ENCODE measurements at regions not wholly inside any gene's neighbourhood (a gene's known extent, or its start where the extent isn't known, plus 50 kb on each side); places are given as distances from the start of the nearest gene placed in this dataset.

- H3K27me3 Mint-ChIP-seq (ENCODE audit: low read depth): peaks cover 18% of the 10 kb centered on the region
- TF ChIP-seq, protein P1, sequence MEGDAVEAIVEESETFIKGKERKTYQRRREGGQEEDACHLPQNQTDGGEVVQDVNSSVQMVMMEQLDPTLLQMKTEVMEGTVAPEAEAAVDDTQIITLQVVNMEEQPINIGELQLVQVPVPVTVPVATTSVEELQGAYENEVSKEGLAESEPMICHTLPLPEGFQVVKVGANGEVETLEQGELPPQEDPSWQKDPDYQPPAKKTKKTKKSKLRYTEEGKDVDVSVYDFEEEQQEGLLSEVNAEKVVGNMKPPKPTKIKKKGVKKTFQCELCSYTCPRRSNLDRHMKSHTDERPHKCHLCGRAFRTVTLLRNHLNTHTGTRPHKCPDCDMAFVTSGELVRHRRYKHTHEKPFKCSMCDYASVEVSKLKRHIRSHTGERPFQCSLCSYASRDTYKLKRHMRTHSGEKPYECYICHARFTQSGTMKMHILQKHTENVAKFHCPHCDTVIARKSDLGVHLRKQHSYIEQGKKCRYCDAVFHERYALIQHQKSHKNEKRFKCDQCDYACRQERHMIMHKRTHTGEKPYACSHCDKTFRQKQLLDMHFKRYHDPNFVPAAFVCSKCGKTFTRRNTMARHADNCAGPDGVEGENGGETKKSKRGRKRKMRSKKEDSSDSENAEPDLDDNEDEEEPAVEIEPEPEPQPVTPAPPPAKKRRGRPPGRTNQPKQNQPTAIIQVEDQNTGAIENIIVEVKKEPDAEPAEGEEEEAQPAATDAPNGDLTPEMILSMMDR (conservative IDR thresholded peaks at IDR 0.05): no peak
- DNase-seq (ENCODE audit: low read depth, low spot score): no peak
These were observed 311.0 kb downstream of the GPAM start for GRCh38 chr10:111872591-111872990.

DNA sequence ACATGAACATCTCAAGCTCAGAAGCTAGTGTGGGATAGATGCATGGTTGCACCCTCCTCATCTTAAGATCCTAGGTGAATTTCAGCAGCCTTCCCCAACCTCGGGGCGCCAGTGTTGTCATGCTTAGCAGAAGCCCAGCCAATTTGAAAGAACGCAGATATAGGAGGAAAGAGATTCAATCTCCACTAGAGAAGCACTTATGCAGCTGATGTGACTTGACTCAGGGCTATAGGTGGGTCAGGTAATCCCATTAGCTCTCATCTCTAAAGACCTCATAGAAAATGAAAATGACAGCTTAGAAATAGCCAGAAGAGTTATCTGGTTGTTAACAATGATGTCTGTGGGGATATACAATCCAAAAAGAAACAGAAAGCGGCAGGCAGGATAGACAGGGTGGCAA, 310.5 kb downstream of the GPAM start:
- H3K27me3 Mint-ChIP-seq (ENCODE audit: low read depth): peaks cover 18% of the 10 kb centered on the region
- TF ChIP-seq, protein P1 (conservative IDR thresholded peaks at IDR 0.05): no peak

More at GRCh38 chr10:111872591-111872990, 311.0 kb downstream of the GPAM start:
- Mint-ChIP-seq H3K9me3 (peaks cover 3% of the 10 kb centered on the region), H3K4me3 (no peak overlapping the region), H3K27ac (ENCODE audit: unreplicated experiment) (no peak overlapping the region), H3K36me3 (ENCODE audit: low read depth) (no peaks in the 10 kb centered on the region), H3K4me1 (no peaks in the 10 kb centered on the region)

DNA sequence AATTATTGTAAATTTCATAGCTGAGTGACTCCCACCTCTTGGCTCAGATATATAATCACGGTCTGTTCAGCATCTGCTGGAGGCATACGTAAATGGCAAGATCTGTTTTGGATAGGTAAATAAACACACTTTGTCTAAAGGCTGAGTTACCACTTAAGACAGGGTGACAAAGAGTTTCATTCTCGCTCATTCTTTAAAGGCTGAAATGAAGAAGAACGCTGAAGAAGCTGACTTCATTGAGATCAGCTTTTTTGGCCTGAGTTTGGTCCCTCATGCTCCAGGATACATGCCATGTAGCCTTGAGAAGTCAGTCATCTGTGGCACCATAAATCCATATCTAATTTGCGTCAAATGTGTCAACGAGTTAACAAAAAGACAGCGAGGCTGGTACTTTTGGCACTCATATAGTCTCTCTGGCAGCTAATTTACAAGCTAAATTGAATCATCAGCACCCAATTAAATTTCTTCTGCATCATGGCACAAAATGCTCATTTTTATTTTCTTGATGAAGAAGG, 309.9 kb downstream of the GPAM start:
- no peak overlapping the region for H3K4me3 Mint-ChIP-seq
- peaks cover 18% of the 10 kb centered on the region for H3K27me3 Mint-ChIP-seq (ENCODE audit: low read depth)
- no peak for DNase-seq (ENCODE audit: low read depth, low spot score)
- peaks cover 7% of the 10 kb centered on the region for H3K9me3 Mint-ChIP-seq
- H3K27ac Mint-ChIP-seq (ENCODE audit: unreplicated experiment): no peak overlapping the region
- TF ChIP-seq, protein P1 (conservative IDR thresholded peaks at IDR 0.05): no peak
- no peaks in the 10 kb centered on the region for H3K4me1 Mint-ChIP-seq
- H3K36me3 Mint-ChIP-seq (ENCODE audit: low read depth): no peaks in the 10 kb centered on the region

More for the DNA sequence above, 310.5 kb downstream of the GPAM start:
- no peak for DNase-seq (ENCODE audit: low read depth, low spot score)
- Mint-ChIP-seq H3K4me3 (no peak overlapping the region), H3K27ac (ENCODE audit: unreplicated experiment) (no peak overlapping the region), H3K36me3 (ENCODE audit: low read depth) (no peaks in the 10 kb centered on the region), H3K9me3 (peaks cover 6% of the 10 kb centered on the region), H3K4me1 (no peaks in the 10 kb centered on the region)

DNA sequence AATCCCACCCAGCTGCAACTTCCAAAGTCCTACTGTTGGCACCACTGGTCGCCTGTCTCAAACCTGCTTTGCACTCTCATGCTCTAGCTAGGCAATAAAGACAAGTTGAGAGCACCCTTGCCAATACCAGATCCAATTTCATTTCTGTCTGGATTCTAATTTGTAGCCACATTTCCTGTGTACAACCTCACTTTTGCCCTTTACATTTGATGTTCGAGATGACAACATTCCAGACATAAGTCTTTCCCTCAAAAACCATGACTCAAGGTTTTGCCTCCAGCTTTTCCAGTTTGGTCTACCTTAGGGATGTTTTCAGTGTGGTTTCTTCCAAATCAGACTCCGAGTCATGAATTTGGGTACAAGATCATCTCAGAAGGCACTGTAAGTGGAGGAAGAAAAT, 309.0 kb downstream of the GPAM start:
- Mint-ChIP-seq H3K36me3 (ENCODE audit: low read depth) (no peaks in the 10 kb centered on the region), H3K27ac (ENCODE audit: unreplicated experiment) (no peak overlapping the region), H3K4me1 (no peaks in the 10 kb centered on the region), H3K4me3 (no peak overlapping the region), H3K27me3 (ENCODE audit: low read depth) (peaks cover 18% of the 10 kb centered on the region), H3K9me3 (peaks cover 7% of the 10 kb centered on the region)
- no peak for DNase-seq (ENCODE audit: low read depth, low spot score)
- TF ChIP-seq, protein P1 (conservative IDR thresholded peaks at IDR 0.05): no peak

- Mint-ChIP-seq H3K4me1 (no peaks in the 10 kb centered on the region), H3K36me3 (ENCODE audit: low read depth) (no peaks in the 10 kb centered on the region), H3K27ac (ENCODE audit: unreplicated experiment) (no peak overlapping the region), H3K9me3 (peaks cover 6% of the 10 kb centered on the region), H3K27me3 (ENCODE audit: low read depth) (peaks cover 18% of the 10 kb centered on the region), H3K4me3 (no peak overlapping the region)
- DNase-seq (ENCODE audit: low read depth, low spot score): no peak
- TF ChIP-seq, protein P1 (conservative IDR thresholded peaks at IDR 0.05): no peak
These were observed 307.8 kb downstream of the GPAM start for GRCh38 chr10:111875725-111876124.

Data from neural crest cell (in vitro differentiated cells).